ENCODE measurements at regions not wholly inside any gene's neighbourhood (a gene's known extent, or its start where the extent isn't known, plus 50 kb on each side); places are given as distances from the start of the nearest gene placed in this dataset.

GRCh38 chr1:239566074-239566473, 179.7 kb downstream of the CHRM3 start:
- Histone ChIP-seq H3K4me1 (ENCODE audit: low read depth) (no peaks in the 10 kb centered on the region), H3K9me3 (ENCODE audit: low read depth) (no peaks in the 10 kb centered on the region), H3K4me3 (no peak overlapping the region), H3K36me3 (no peaks in the 10 kb centered on the region), H3K27me3 (no peaks in the 10 kb centered on the region), H3K27ac (no peak overlapping the region)
- DNase-seq (ENCODE audit: low read depth in 1 of 2, low spot score in 1 of 2) = no peak
- no peak for TF ChIP-seq CTCF (IDR thresholded peaks at IDR 0.05; ENCODE audit: low read depth, low read length)

GRCh38 chr1:239570878-239571277, 184.5 kb downstream of the CHRM3 start:
- no peaks in the 10 kb centered on the region for H3K4me1 ChIP-seq (ENCODE audit: low read depth)
- H3K27ac ChIP-seq = no peak overlapping the region
- H3K36me3 ChIP-seq = no peaks in the 10 kb centered on the region
- H3K9me3 ChIP-seq (ENCODE audit: low read depth) = no peaks in the 10 kb centered on the region
- DNase-seq (ENCODE audit: low read depth in 1 of 2, low spot score in 1 of 2) = no peak
- H3K4me3 ChIP-seq = no peak overlapping the region
- H3K27me3 ChIP-seq = no peaks in the 10 kb centered on the region
- no peak for TF ChIP-seq CTCF (IDR thresholded peaks at IDR 0.05; ENCODE audit: low read depth, low read length)

GRCh38 chr1:239572183-239572582, 185.8 kb downstream of the CHRM3 start:
- no peak for DNase-seq (ENCODE audit: low read depth in 1 of 2, low spot score in 1 of 2)
- H3K9me3 ChIP-seq (ENCODE audit: low read depth) = no peaks in the 10 kb centered on the region
- no peak overlapping the region for H3K4me3 ChIP-seq
- H3K27ac ChIP-seq = no peak overlapping the region
- H3K36me3 ChIP-seq = no peaks in the 10 kb centered on the region
- TF ChIP-seq CTCF (IDR thresholded peaks at IDR 0.05; ENCODE audit: low read depth, low read length) = no peak
- no peaks in the 10 kb centered on the region for H3K4me1 ChIP-seq (ENCODE audit: low read depth)
- H3K27me3 ChIP-seq = no peaks in the 10 kb centered on the region

- no peak for DNase-seq (ENCODE audit: low read depth in 1 of 2, low spot score in 1 of 2)
- Histone ChIP-seq H3K36me3 (no peaks in the 10 kb centered on the region), H3K4me1 (ENCODE audit: low read depth) (no peaks in the 10 kb centered on the region), H3K27me3 (no peaks in the 10 kb centered on the region), H3K27ac (no peak overlapping the region), H3K9me3 (ENCODE audit: low read depth) (no peaks in the 10 kb centered on the region), H3K4me3 (no peak overlapping the region)
- TF ChIP-seq CTCF (IDR thresholded peaks at IDR 0.05; ENCODE audit: low read depth, low read length) = no peak
These were observed 187.7 kb downstream of the CHRM3 start for GRCh38 chr1:239574112-239574511.

GRCh38 chr1:239575113-239575512, 188.7 kb downstream of the CHRM3 start:
- no peaks in the 10 kb centered on the region for H3K9me3 ChIP-seq (ENCODE audit: low read depth)
- no peaks in the 10 kb centered on the region for H3K36me3 ChIP-seq
- no peak for TF ChIP-seq CTCF (IDR thresholded peaks at IDR 0.05; ENCODE audit: low read depth, low read length)
- no peak overlapping the region for H3K27ac ChIP-seq
- DNase-seq (ENCODE audit: low read depth in 1 of 2, low spot score in 1 of 2) = no peak
- H3K4me3 ChIP-seq = no peak overlapping the region
- H3K27me3 ChIP-seq = no peaks in the 10 kb centered on the region
- H3K4me1 ChIP-seq (ENCODE audit: low read depth) = no peaks in the 10 kb centered on the region

- Histone ChIP-seq H3K4me1 (ENCODE audit: low read depth) (no peaks in the 10 kb centered on the region), H3K9me3 (ENCODE audit: low read depth) (no peaks in the 10 kb centered on the region), H3K4me3 (no peak overlapping the region), H3K27me3 (no peaks in the 10 kb centered on the region), H3K36me3 (no peaks in the 10 kb centered on the region), H3K27ac (no peak overlapping the region)
- no peak for DNase-seq (ENCODE audit: low read depth in 1 of 2, low spot score in 1 of 2)
- TF ChIP-seq CTCF (IDR thresholded peaks at IDR 0.05; ENCODE audit: low read depth, low read length) = no peak
These were observed 197.2 kb downstream of the CHRM3 start for GRCh38 chr1:239583536-239583935.

Data from cardiac muscle cell (in vitro differentiated cells and primary cell).